Glomerular visceral epithelial cell (primary cell): ENCODE measurements at regions not wholly inside any gene's neighbourhood (a gene's known extent, or its start where the extent isn't known, plus 50 kb on each side); places are given as distances from the start of the nearest gene placed in this dataset.

Experiments
- DNase-seq: peaks from one replicate; pipeline ENCODE4 v3.0.0-alpha.2; 2016; ENCODE audit errors: extremely low spot score

DNA sequence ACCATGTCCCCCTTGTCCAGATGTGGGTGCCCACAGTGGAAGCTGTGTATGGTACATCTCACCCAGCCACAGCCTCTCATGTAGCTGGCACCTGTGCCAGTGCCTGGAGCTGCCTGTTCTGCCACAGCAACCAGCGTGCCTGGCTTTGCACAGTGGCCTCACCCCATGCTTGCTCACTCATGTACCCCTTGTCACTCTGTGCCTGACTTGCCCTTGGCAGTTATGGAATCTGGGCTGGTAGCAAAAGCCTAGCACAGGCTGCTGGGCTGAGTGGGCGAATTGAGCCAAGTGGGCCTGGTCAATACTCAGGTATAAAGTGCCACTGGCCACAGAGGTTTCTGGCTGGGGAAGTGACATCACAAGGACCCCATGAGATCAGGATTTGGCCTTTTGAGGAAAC lies 264.2 kb downstream of the INSC start:
- DNase-seq = no peak

DNA sequence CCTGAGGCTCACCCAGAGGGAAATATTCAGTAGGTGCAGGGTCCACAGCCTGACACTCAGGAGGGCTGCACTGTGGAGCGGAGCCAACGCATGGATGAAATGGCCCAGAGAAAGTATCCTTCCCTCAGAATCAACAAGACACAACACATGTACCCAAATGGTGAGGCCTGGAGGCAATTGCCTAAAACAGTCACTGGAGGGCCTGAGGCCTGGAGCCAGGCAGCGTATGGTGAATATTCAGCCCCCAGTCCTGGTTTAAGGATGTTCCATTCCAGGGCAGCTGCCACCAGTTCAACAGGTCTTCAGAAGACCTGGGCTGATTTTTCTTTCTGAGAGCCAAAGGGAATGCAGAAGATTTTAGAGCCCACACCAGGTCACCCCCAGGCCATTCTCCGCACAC lies 264.8 kb downstream of the INSC start:
- no peak for DNase-seq

DNA sequence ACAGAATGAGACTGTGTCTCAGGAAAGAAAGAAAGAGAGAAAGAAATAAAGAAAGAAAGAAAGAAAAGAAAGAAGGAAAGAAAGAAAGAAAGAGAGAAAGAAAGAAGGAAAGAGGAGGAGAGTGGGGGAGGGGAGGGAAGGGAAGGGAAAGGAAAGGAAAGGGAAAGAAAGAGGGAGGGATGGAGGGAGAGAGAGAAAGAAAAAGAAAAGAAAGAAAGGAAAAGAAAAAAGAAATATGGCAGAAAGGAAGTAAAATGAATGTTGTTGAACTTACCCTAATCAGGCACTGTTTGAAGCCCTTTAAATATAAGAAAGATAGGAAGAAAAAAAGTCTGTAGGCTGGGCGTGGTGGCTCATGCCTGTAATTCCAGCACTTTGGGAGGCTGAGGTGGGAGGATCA lies 276.1 kb downstream of the INSC start:
- no peak for DNase-seq

GRCh38 chr11:15396778-15397177 lies 282.1 kb downstream of the INSC start:
- no peak for DNase-seq

- DNase-seq = no peak
These were observed 292.2 kb downstream of the INSC start for GRCh38 chr11:15406851-15407351.

- DNase-seq = no peak
These were observed 297.3 kb downstream of the INSC start for GRCh38 chr11:15412054-15412453.

- no peak for DNase-seq
These were observed 304.2 kb downstream of the INSC start for GRCh38 chr11:15418921-15419320.

DNA sequence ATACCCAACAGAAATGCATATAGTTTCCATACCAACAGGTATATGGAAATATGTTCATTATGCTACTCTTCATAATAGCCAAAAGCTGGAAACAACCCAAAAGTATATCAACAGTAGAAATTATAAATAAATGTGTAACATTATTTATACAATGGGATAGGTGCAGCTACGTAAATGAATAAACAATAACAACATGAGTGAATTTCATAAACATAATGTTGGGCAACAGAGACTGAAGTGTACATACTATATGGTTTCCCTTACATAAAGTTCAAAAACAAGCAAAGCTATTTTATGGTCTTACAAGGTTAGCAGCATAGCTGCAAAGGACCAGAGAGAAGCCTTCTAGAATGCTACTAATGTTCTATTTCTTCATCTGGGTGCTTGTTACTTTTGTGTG lies 305.0 kb downstream of the INSC start:
- DNase-seq = no peak

DNA sequence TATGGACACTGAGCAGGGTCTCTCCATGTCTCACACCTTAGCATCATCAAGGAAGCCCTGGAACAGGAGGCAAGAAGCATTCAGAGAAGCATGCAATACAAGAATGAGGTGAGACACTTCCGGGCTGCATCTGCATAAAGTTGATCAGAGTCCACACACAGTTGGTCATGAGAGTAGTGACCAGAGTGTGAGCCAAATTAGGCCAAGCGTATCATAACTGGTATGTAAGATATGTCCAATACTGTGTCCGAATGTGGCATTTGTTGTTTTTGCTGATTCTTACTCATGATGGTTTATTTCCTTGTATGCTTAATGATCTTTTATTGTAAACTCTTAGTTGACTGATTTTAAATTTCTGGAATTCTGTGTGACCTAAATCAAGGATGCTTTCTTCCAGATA lies 315.7 kb downstream of the INSC start:
- no peak for DNase-seq

- DNase-seq = no peak
These were observed 319.8 kb downstream of the INSC start for GRCh38 chr11:15434529-15434928.

DNA sequence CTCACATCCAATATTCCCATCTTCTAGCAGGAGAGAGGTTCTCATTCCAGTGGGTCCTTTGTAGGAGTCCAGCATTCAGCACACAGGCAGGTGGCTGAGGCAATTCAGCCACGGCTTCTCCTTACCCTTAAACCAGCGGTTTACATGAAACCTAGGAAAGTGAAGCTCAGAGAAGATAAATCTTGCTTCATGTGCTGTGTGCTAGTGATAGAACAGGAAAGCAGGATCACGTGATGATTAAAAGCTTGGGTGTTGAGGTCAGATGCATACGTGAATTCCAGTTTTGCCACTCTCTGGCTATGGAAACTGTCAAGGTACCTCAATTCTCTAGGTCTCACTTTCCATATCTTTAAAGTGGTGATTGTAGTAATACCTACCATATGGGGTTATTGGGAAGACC lies 331.6 kb downstream of the INSC start:
- no peak for DNase-seq

DNA sequence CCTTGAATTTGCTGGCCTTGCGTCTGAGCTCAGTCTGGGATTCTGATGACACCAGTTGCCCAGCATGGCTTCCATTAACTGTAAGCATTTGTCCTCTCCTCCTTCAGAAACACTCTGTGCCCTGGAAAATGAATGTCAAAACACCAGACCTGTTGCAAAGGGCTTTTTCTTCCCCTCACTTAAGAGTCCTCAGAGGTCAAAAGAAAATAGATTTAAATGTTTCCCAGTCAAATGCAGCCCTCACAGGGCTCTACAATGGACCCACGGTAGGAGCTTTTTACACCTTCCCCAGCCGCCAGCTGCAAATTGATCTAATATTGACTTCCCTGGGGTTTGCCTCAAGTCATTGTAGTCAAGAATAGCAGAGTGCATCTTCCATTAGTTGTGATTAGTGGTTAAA lies 332.2 kb downstream of the INSC start:
- no peak for DNase-seq

- DNase-seq = no peak
These were observed 337.0 kb downstream of the INSC start for GRCh38 chr11:15451713-15452112.

DNA sequence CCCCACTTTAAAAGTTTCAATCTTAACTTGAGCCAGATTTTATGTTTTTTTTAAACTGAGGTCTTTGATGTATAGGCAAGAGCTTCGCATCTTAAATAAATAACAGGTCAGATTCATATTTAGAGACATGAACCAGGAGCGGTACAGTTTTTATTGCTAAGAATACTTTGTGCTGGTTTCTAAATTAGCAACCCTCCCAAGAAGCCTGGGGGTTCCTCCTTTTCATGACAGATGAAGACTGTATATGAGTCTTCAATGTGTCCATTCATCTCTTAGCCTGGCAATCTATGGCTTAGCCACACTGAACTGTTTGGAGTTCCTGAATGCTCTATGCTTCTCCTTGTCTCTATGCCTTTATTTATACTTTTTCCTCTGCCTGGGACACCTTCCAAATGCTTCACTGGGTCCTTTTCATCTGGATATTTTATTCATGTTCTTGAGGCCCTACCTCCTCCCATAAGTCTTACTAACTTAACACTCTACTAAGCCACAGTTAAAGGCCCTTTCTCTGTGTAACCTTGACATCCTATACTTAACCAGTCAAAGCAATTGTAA lies 338.6 kb downstream of the INSC start:
- no peak for DNase-seq

DNA sequence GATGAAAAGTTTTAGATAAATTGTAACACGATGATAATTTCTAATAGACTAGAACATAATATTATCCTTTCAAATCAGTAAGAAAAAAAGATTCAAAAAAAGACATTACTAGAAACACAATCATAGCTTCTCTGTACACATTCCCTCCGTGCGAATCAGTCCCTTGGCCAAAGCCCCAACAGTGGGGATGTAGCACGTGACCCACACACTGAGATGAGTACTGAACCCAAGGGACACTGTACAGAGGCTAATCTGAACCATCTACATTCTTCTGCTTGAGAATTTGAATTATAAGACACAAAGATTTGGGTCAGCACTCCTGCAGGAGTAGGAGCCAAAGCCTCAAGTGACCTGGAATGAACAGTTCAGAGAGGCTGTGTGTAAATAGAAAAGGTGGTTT lies 353.7 kb downstream of the INSC start:
- no peak for DNase-seq

DNA sequence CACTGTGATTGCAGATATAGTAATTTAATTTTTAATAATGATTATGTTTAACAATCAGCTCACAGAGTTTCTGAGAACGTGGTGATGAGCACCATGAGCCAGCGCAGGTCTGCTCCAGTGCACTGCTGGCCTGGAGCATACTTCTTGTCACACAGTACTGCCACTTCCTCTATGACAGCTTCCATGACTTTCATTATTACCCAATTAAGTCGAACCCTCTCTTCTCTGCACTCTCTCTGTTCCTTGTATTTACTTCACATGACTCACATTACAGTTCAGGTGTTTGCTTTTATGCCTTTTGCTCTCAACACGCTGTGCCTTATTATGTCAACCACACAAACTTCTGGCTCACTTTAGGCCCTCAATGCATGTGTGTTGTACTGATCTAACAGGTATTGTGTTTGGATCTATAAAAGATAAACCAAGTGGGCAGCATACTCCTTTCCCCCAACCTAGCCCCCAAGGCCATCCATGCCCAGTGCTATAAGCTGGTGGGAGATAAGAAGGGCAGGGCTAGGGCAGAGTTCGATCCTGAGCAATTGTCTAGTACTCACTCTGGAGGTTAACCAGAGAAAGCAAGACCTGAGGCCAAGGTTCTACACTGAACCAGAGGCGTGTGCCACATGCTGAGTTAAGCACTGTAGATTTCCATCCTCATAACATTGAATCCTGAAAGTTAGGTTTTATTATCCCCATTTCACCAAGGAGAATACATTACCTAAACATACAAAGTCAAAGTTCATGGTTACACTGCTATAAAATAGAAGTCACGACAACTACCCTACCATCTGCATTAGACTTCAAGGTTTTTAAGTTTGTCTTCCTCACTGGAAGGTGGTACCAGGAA lies 356.5 kb downstream of the INSC start:
- no peak for DNase-seq

GRCh38 chr11:15471895-15472799 lies 357.4 kb downstream of the INSC start:
- no peak for DNase-seq

DNA sequence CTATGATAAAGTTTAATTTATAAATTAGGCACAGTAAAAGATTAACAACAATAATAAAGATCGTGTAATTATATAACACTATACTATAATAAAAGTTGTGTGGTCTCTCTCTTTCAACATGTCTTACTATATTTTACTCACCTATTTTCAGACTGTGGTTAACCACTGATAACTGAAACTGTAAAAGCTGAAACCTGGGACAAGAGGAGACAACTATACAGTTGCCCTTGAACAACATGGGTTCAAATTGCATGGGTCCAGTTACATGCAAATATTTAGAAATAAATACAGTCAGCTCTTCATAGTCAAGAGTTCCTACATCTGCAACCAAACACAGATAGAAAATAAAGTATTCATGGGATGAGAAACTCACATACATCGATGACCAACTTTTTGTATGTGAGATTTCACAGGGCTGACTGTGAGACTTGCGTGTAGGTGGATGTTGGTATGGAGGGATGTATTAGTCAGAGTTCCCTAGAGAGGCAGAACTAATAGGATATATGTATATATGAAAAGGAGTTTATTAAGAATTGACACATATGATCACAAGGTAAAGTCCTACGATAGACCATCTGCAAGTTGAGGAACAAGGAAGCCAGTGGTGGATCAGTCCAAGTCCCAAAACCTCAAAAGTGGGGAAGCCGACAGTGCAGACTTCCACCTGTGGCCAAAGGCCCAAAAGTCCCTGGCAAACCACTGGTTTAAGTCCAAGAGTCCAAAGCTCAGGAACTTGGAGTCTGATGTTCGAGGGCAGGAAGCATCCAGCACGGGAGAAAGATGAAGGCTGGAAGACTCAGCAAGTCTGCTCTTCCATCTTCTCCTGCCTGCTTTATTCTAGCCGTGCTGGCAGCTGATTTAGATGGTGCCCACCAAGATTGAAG lies 359.5 kb downstream of the INSC start:
- DNase-seq = no peak

DNA sequence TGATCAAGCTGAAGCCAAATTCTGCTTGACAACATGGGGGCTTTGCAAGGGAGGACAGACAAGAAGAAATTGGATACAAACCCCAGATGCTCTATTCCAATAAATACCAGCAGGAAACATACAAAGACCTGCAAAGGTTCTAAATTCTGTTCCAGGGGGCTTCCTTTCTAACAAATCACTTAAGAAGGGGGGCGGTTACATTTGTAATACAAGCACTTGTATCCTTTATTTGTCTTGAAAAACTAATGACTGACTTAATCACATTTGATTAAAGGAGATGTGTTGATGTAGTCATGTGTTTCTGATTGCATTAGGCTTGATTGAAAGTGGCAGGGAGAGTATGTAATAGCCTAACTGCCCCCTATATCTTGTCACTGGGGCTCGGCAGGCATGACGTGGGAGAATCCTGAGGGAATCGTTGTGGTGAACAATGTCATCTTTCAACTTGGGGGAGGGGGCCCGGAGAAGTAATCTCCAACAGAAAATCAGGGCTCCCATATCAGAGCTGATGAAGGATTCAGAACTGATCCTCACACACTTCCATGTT lies 361.7 kb downstream of the INSC start:
- no peak for DNase-seq

GRCh38 chr11:15481871-15482270 lies 367.1 kb downstream of the INSC start:
- DNase-seq = no peak

GRCh38 chr11:15483205-15483604 lies 368.5 kb downstream of the INSC start:
- DNase-seq = no peak
